Endothelial cell of umbilical vein (primary cell): ENCODE measurements at regions not wholly inside any gene's neighbourhood (a gene's known extent, or its start where the extent isn't known, plus 50 kb on each side); places are given as distances from the start of the nearest gene placed in this dataset.

Experiments
- BruUV-seq: library from RNA; stranded (reverse); fragments of 400-500 nt; replicated peaks from 2 replicates; lab custom pipeline; 2021; lab: Mats Ljungman, UMichigan
- CTCF ChIA-PET: fragments of 300-600, 350-600 bp; sonication (Branson Sonifier 250); formaldehyde crosslinking; loops from one replicate; lab custom pipeline; 2021; ENCODE audit warnings: antibody characterized with exemption, inconsistent platforms; lab: Charles Lee
- POLR2A ChIA-PET: fragments of 300-600, 350-600 bp; sonication (Branson Sonifier 250); formaldehyde crosslinking; loops from one replicate; lab custom pipeline; 2021; ENCODE audit warnings: antibody characterized with exemption, inconsistent platforms; lab: Charles Lee
- DNase-seq: peaks from one replicate; pipeline ENCODE4 v3.0.0-alpha.2; 2011; ENCODE audit warnings: low read depth, low spot score
- FAIRE-seq: peaks from 2 replicates; lab custom pipeline; 2011; peaks lifted over from hg19 to GRCh38; lab: Jason Lieb, UNC
- H2AFZ ChIP-seq: 2 replicates; pipeline ENCODE4 v1.6.0; 2012; ENCODE audit warnings: low read depth, low read length, control low read depth, inconsistent platforms
- H3K27ac ChIP-seq: 2 replicates; pipeline ENCODE4 v1.5.1; 2011; ENCODE audit warnings: low read depth, mild to moderate bottlenecking, control low read depth, low read length, moderate library complexity; ENCODE audit not compliant: insufficient read depth
- H3K27me3 ChIP-seq, 2 experiments: 2 replicates each; pipeline versions ENCODE4 v1.6.0 to v1.6.1; 2011; ENCODE audit warnings: low read length in 2 of 2, mixed read lengths in 1 of 2; ENCODE audit not compliant: control insufficient read depth in 2 of 2, insufficient read depth in 2 of 2
- H3K36me3 ChIP-seq, 2 experiments: 2 replicates in 1 of 2; 3 replicates in 1 of 2; pipeline ENCODE4 v1.5.1; 2011; ENCODE audit warnings: low read length in 2 of 2, mild to moderate bottlenecking in 1 of 2, moderate library complexity in 1 of 2; ENCODE audit not compliant: control insufficient read depth in 2 of 2, insufficient read depth in 2 of 2; ENCODE audit errors: extremely low read depth in 1 of 2
- H3K4me1 ChIP-seq: 3 replicates; pipeline ENCODE4 v1.5.1; 2011; ENCODE audit warnings: mild to moderate bottlenecking, low read length; ENCODE audit not compliant: control insufficient read depth, insufficient read depth; ENCODE audit errors: extremely low read depth
- H3K4me2 ChIP-seq: 2 replicates; pipeline ENCODE4 v1.6.1; 2011; ENCODE audit warnings: low read length, control low read depth, mixed read lengths; ENCODE audit not compliant: insufficient read depth
- H3K4me3 ChIP-seq, 3 experiments: fragments of 200-600 bp in 1 of 3; sonication (generic), shearing (Covaris generic) in 1 of 3; replicated peaks in 1 of 3; 2 replicates each; pipeline ENCODE4 v1.5.1; 2011 to 2016; ENCODE audit warnings: control low read depth in 3 of 3, low read length in 3 of 3, mild to moderate bottlenecking in 2 of 3, inconsistent platforms in 1 of 3, low read depth in 1 of 3, moderate library complexity in 1 of 3; ENCODE audit not compliant: insufficient read depth in 1 of 3
- H3K79me2 ChIP-seq: 2 replicates; pipeline ENCODE4 v1.6.0; 2012; ENCODE audit warnings: low read length, inconsistent platforms; ENCODE audit not compliant: control insufficient read depth, insufficient read depth
- H3K9ac ChIP-seq: replicated peaks from 2 replicates; pipeline ENCODE3; 2011; ENCODE audit warnings: low read length, control low read depth; ENCODE audit not compliant: insufficient read depth; ENCODE audit errors: extremely low read depth
- H3K9me1 ChIP-seq: replicated peaks from 3 replicates; pipeline ENCODE4 v1.6.0; 2011; ENCODE audit warnings: mild to moderate bottlenecking, low read length; ENCODE audit not compliant: control insufficient read depth, insufficient read depth; ENCODE audit errors: extremely low read depth
- H3K9me3 ChIP-seq: replicated peaks from 2 replicates; pipeline ENCODE4 v1.5.1; 2012; ENCODE audit warnings: low read length, inconsistent platforms; ENCODE audit not compliant: control insufficient read depth, insufficient read depth
- H4K20me1 ChIP-seq: replicated peaks from 2 replicates; pipeline ENCODE3; 2011; ENCODE audit warnings: mild to moderate bottlenecking, low read length; ENCODE audit not compliant: control insufficient read depth, insufficient read depth; ENCODE audit errors: extremely low read depth
- CTCF ChIP-seq, 2 donors: IDR thresholded peaks; 1 replicate in 1 of 2; 2 replicates in 1 of 2; pipeline ENCODE4 v1.5.1; 2011; ENCODE audit warnings: low read length in 2 of 2, mild to moderate bottlenecking in 2 of 2, moderate library complexity in 2 of 2, control low read depth in 1 of 2, inconsistent platforms in 1 of 2, low read depth in 1 of 2; ENCODE audit not compliant: insufficient read depth in 1 of 2; ENCODE audit errors: extremely low read depth in 1 of 2
- EZH2 ChIP-seq: IDR thresholded peaks from 2 replicates; pipeline ENCODE4 v1.6.1; 2012; ENCODE audit warnings: borderline replicate concordance, low read depth, mild to moderate bottlenecking, moderate library complexity, low read length, inconsistent platforms; ENCODE audit not compliant: severe bottlenecking
- FOS ChIP-seq: IDR thresholded peaks from 2 replicates; pipeline ENCODE4 v1.6.1; 2011; ENCODE audit warnings: mild to moderate bottlenecking, low read length, moderate library complexity, borderline replicate concordance; ENCODE audit not compliant: insufficient read depth
- GATA2 ChIP-seq: IDR thresholded peaks from 2 replicates; pipeline ENCODE4 v1.7.0; 2011; ENCODE audit warnings: low read depth, mild to moderate bottlenecking, moderate library complexity, mixed read lengths, low read length; ENCODE audit not compliant: insufficient read length, insufficient read depth
- JUN ChIP-seq: IDR thresholded peaks from 2 replicates; pipeline ENCODE4 v1.6.1; 2011; ENCODE audit warnings: borderline replicate concordance, low read depth; ENCODE audit not compliant: insufficient read length, insufficient read depth
- MAX ChIP-seq: IDR thresholded peaks from 2 replicates; pipeline ENCODE4 v1.6.1; 2011; ENCODE audit not compliant: insufficient read depth, insufficient read length
- MYC ChIP-seq: IDR thresholded peaks from one replicate; pipeline ENCODE4 v1.6.1; 2011; ENCODE audit warnings: mild to moderate bottlenecking, low read depth, low read length
- POLR2A ChIP-seq: IDR thresholded peaks from 2 replicates; pipeline ENCODE4 v1.6.1; 2012; ENCODE audit warnings: low read depth, mild to moderate bottlenecking, control low read depth, low read length
- POLR2AphosphoS5 ChIP-seq: IDR thresholded peaks from 2 replicates; pipeline ENCODE4 v1.6.1; 2012; ENCODE audit warnings: low read depth, mild to moderate bottlenecking, control low read depth, low read length, moderate library complexity; ENCODE audit not compliant: insufficient read depth
- dilution Hi-C: fragments of 300-500 bp; cut with MboI; formaldehyde crosslinking; loops from one replicate; pipeline ENCODE4 v1.15.0; 2019; ENCODE audit warnings: low sequenced_read_pairs; ENCODE audit not compliant: extremely low pct_ligation_motif_present
- intact Hi-C: fragments of 100-400 bp; cut with micrococcal nuclease; formaldehyde crosslinking; loops from one replicate; pipeline ENCODE4 v1.10.0; 2022

GRCh38 chr13:99056381-99057014 is 78.6 kb upstream of the DOCK9 start:
- no peak for FAIRE-seq
- Histone ChIP-seq H3K9me3 (no peaks in the 10 kb centered on the region), H3K27ac (no peak overlapping the region), H3K36me3 (no peaks in the 10 kb centered on the region), H3K9ac (no peak overlapping the region), H3K4me3 (no peak overlapping the region), H3K9me1 (no peaks in the 10 kb centered on the region), H2AFZ (no peak overlapping the region), H3K4me2 (no peak overlapping the region), H4K20me1 (no peaks in the 10 kb centered on the region), H3K4me1 (peaks cover 13% of the 10 kb centered on the region), H3K79me2 (peaks cover 6% of the 10 kb centered on the region), H3K27me3 (no peaks in the 10 kb centered on the region)
- BruUV-seq: no TSS peak
- CTCF ChIA-PET: interaction anchor here (1.3 to 1.9 kb wide), 2 partner anchors 12 to 216 kb away, joined by 3 to 4 read pairs; no protein-coding TSS in a partner anchor
- intact Hi-C loops: no loop called here
- no peak for DNase-seq
- no peak for TF ChIP-seq JUN
- POLR2A ChIA-PET: no interaction called here
- dilution Hi-C loops: no loop called here

- H3K79me2 ChIP-seq: peaks cover 7% of the 10 kb centered on the region
- POLR2A ChIA-PET: no interaction called here
Observed at GRCh38 chr13:99057310-99057975, 79.6 kb upstream of the DOCK9 start.

More at GRCh38 chr13:99057310-99057975, 79.6 kb upstream of the DOCK9 start:
- Histone ChIP-seq H3K27me3 (no peaks in the 10 kb centered on the region), H3K4me3 (no peak overlapping the region), H3K9me1 (no peaks in the 10 kb centered on the region), H3K4me2 (no peak overlapping the region), H3K4me1 (peaks cover 22% of the 10 kb centered on the region), H3K36me3 (no peaks in the 10 kb centered on the region), H2AFZ (no peak overlapping the region), H3K9ac (no peak overlapping the region), H4K20me1 (no peaks in the 10 kb centered on the region), H3K27ac (no peak overlapping the region), H3K9me3 (no peaks in the 10 kb centered on the region)
- no TSS peak for BruUV-seq
- CTCF ChIA-PET: no interaction called here
- intact Hi-C loops: no loop called here
- FAIRE-seq (no peak), DNase-seq (no peak)
- no peak for TF ChIP-seq JUN
- no peak for TF ChIP-seq POLR2AphosphoS5
- TF ChIP-seq POLR2A: no peak
- TF ChIP-seq MYC: no peak
- no peak for TF ChIP-seq CTCF (IDR thresholded peaks at IDR 0.05; ENCODE audit: extremely low read depth in 1 of 2, insufficient read depth in 1 of 2, low read depth in 1 of 2, low read length in 2 of 2)
- no peak for TF ChIP-seq FOS
- TF ChIP-seq EZH2: no peak
- no peak for TF ChIP-seq MAX
- TF ChIP-seq GATA2: no peak
- dilution Hi-C loops: no loop called here
